ENCODE measurements at regions not wholly inside any gene's neighbourhood (a gene's known extent, or its start where the extent isn't known, plus 50 kb on each side); places are given as distances from the start of the nearest gene placed in this dataset.
A peak's percentile ranks its signal among the peaks of the same experiment; 100 is the strongest.

DNA sequence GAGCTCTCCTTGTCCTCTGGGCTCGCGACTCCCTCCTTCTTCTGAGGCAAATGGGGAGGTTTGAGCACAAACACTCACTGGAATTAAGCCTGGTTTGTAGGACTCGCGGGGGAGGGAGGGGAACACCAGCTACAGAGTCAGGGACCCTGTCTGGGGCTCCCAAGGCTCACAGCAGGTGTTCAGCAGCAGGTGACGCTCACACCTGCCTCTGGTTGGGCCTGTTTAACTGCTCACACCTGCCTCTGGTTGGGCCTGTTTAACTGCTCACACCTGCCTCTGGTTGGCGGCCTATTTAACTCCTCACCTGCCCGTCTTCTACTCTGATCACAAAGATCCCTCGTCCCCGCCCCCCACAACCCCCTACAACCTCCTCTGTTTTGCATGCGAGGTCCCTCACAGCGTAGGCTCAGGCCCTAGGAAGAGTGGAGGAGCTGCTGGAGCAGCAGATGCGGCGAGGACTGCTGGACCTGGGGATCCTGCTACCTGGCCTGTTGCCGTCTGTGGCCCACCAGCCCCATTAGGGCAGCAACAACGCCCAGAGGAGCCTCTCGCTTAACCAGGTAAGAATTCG is 181.9 kb downstream of the ERMARD start:
- Histone ChIP-seq H3K27ac (ENCODE audit: low read depth, low read length) (no peak overlapping the region), H2BK20ac (ENCODE audit: low read length) (no peak overlapping the region), H4K91ac (replicated peaks; ENCODE audit: insufficient read length, low read length) (no peak overlapping the region), H2BK12ac (ENCODE audit: low read depth, low read length) (no peak overlapping the region), H2BK5ac (ENCODE audit: low read depth, low read length) (no peak overlapping the region), H2BK15ac (ENCODE audit: low read length) (no peak overlapping the region), H3K79me1 (ENCODE audit: low read depth, low read length) (no peaks in the 10 kb centered on the region), H3K4me2 (ENCODE audit: insufficient read depth in 1 of 2, low read depth in 2 of 2, low read length in 2 of 2) (no peak overlapping the region; a peak in 1 of 4 replicates), H3K4ac (replicated peaks; ENCODE audit: insufficient read length, low read depth, low read length) (no peak overlapping the region), H3K4me1 (replicated peaks in 1 of 4; ENCODE audit: control insufficient read depth in 3 of 4, insufficient read depth in 4 of 4, low read length in 3 of 4) (peaks cover 0 to 20% (median 12%) of the 10 kb centered on the region in 4 experiments; a peak in 6 of 7 replicates), H3K56ac (replicated peaks; ENCODE audit: insufficient read length, low read depth, low read length) (no peak overlapping the region), H3K14ac (ENCODE audit: insufficient read length) (no peak overlapping the region), H4K8ac (ENCODE audit: extremely low read depth, insufficient read depth, low read length) (no peak overlapping the region), H4K5ac (ENCODE audit: insufficient read length, low read depth, low read length) (no peak overlapping the region), H3K27me3 (replicated peaks in 1 of 4; ENCODE audit: control insufficient read depth in 3 of 4, extremely low read depth in 1 of 4, insufficient read depth in 3 of 4, low read length in 3 of 4) (peaks cover 0 to 28% (median 7%) of the 10 kb centered on the region in 4 experiments; a peak in 6 of 7 replicates), H2BK120ac (replicated peaks; ENCODE audit: low read depth, low read length) (no peak overlapping the region), H3K23me2 (ENCODE audit: low read depth, low read length) (no peaks in the 10 kb centered on the region; the same call in 1 of the 2 replicates), H3K36me3 (ENCODE audit: control insufficient read depth in 2 of 4, insufficient read depth in 4 of 4, low read length in 3 of 4) (no peaks in the 10 kb centered on the region), H3K79me2 (ENCODE audit: control insufficient read depth in 1 of 2, insufficient read depth in 2 of 2, low read length in 2 of 2) (no peaks in the 10 kb centered on the region), H3K4me3 (ENCODE audit: extremely low read depth in 1 of 4, insufficient read depth in 2 of 4, low read depth in 3 of 4, low read length in 4 of 4) (no peak overlapping the region), H4K20me1 (replicated peaks in 1 of 2; ENCODE audit: control insufficient read depth in 1 of 2, insufficient read depth in 2 of 2, low read length in 2 of 2) (no peaks in the 10 kb centered on the region), H2AK5ac (ENCODE audit: low read depth, low read length) (no peak overlapping the region), H3K18ac (ENCODE audit: extremely low read depth, low read length) (no peak overlapping the region), H3K9ac (replicated peaks in 1 of 4; ENCODE audit: extremely low read depth in 1 of 4, low read depth in 3 of 4, low read length in 3 of 4) (no peak overlapping the region), H3K23ac (ENCODE audit: insufficient read length) (no peak overlapping the region), H3K9me3 (ENCODE audit: insufficient read depth in 2 of 2, low read depth in 1 of 2, low read length in 1 of 2) (no peaks in the 10 kb centered on the region), H2AFZ (ENCODE audit: low read length) (no peak overlapping the region)
- CTCF ChIA-PET (ENCODE audit: partially characterized antibody) = interaction anchor here (2.6 kb wide), 1 partner anchor 102 kb away, joined by 7 read pairs; no protein-coding TSS in a partner anchor
- 78% methylated on average over 17 of the region's 17 CpGs; no CpG with 5 or more reads in 1 of the 2 experiments for WGBS, 2 experiments (ENCODE audit: extremely low coverage in 1 of 2, insufficient coverage in 1 of 2, insufficient read length in 1 of 2, insufficient replicate concordance in 2 of 2, low coverage in 1 of 2, low lambda C conversion rate in 2 of 2, missing lambda C conversion rate in 1 of 2)
- DNase-seq (ENCODE audit: low read depth in 1 of 2, low spot score in 2 of 2) (no peak), FAIRE-seq (no peak)
- POLR2A ChIA-PET (ENCODE audit: partially characterized antibody) = no interaction called here
- TF ChIP-seq BACH1 (IDR thresholded peaks at IDR 0.05; ENCODE audit: low read length) (0 out of 2 replicates have a peak, but pooled peaks have one; percentile 23), TCF12 (IDR thresholded peaks at IDR 0.05; ENCODE audit: low read depth, low read length) (peak; percentile 47; the same call in 1 of the 2 replicates), FOSL1 (IDR thresholded peaks at IDR 0.05; ENCODE audit: insufficient read depth, low read depth, low read length) (no peak), TAF1 (IDR thresholded peaks at IDR 0.05; ENCODE audit: low read depth, low read length) (no peak), ZNF274 (IDR thresholded peaks at IDR 0.05; ENCODE audit: borderline replicate concordance, extremely low read depth, low read length) (no peak), SRF (IDR thresholded peaks at IDR 0.05; ENCODE audit: low read depth, low read length) (no peak), SP1 (IDR thresholded peaks at IDR 0.05; ENCODE audit: low read depth, low read length) (no peak), SP2 (IDR thresholded peaks at IDR 0.05; ENCODE audit: low read length) (no peak), SIRT6 (IDR thresholded peaks at IDR 0.05; ENCODE audit: low read length) (no peak), CREB1 (IDR thresholded peaks at IDR 0.05) (no peak), KDM4A (IDR thresholded peaks at IDR 0.05; ENCODE audit: low read depth, low read length, severe bottlenecking) (no peak)
- TF ChIP-seq, protein P1, sequence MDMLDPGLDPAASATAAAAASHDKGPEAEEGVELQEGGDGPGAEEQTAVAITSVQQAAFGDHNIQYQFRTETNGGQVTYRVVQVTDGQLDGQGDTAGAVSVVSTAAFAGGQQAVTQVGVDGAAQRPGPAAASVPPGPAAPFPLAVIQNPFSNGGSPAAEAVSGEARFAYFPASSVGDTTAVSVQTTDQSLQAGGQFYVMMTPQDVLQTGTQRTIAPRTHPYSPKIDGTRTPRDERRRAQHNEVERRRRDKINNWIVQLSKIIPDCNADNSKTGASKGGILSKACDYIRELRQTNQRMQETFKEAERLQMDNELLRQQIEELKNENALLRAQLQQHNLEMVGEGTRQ (IDR thresholded peaks at IDR 0.05; ENCODE audit: low read length) = 0 out of 2 replicates have a peak, but pooled peaks have one; percentile 3
- TF ChIP-seq, protein P2, sequence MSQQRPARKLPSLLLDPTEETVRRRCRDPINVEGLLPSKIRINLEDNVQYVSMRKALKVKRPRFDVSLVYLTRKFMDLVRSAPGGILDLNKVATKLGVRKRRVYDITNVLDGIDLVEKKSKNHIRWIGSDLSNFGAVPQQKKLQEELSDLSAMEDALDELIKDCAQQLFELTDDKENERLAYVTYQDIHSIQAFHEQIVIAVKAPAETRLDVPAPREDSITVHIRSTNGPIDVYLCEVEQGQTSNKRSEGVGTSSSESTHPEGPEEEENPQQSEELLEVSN (IDR thresholded peaks at IDR 0.05) = peak; percentile 51; the same call in 1 of the 2 replicates

All from H1 (cell line).